HCT116 (cell line): ENCODE measurements at regions not wholly inside any gene's neighbourhood (a gene's known extent, or its start where the extent isn't known, plus 50 kb on each side); places are given as distances from the start of the nearest gene placed in this dataset.

Experiments used
- ATAC-seq: fragments of 200-7000 bp; cut with Tn5 transposase; 2 replicates; pipeline ENCODE4 v1.9.1; 2020; ENCODE audit warnings: mild to moderate bottlenecking, moderate library complexity
- BruUV-seq: library from RNA; stranded (reverse); fragments of 400-500 nt; replicated peaks from 2 replicates; lab custom pipeline; 2021; lab: Mats Ljungman, UMichigan
- CTCF ChIA-PET: fragments of 300-600 bp; sonication (Branson Sonifier 250); formaldehyde crosslinking; loops from one replicate; lab custom pipeline; 2021; ENCODE audit warnings: antibody characterized with exemption; lab: Charles Lee
- POLR2A ChIA-PET: fragments of 300-600, 350-600 bp; sonication (Branson Sonifier 250); formaldehyde crosslinking; loops from one replicate; lab custom pipeline; 2021; ENCODE audit warnings: antibody characterized with exemption; lab: Charles Lee
- RAD21 ChIA-PET, 2 experiments: fragments of 300-600 bp; sonication (Branson Sonifier 250); formaldehyde crosslinking; loops; one replicate each; lab custom pipeline; 2023; ENCODE audit warnings: low total read pairs in 2 of 2; ENCODE audit not compliant: uncharacterized antibody in 2 of 2, unreplicated experiment in 2 of 2, low non-redundant PET in 1 of 2; lab: Charles Lee
- DNase-seq: peaks from one replicate; pipeline ENCODE4 v3.0.0-alpha.2; 2010; ENCODE audit warnings: low read depth, low spot score
- H2AFZ ChIP-seq: fragments of 200-600 bp; shearing (Covaris generic), sonication (generic); 2 replicates; pipeline ENCODE4 v1.6.1; 2017; ENCODE audit warnings: low read depth, mixed run types, mixed read lengths, antibody characterized with exemption, low read length; ENCODE audit not compliant: poor library complexity, severe bottlenecking
- H3K27ac ChIP-seq: 2 replicates; pipeline ENCODE4 v1.5.1; 2012; ENCODE audit warnings: low read depth, low read length
- H3K27me3 ChIP-seq: fragments of 200-600 bp; sonication (generic); 2 replicates; pipeline ENCODE4 v1.6.1; 2016; ENCODE audit warnings: mixed run types, low read length, mixed read lengths; ENCODE audit not compliant: insufficient read depth
- H3K36me3 ChIP-seq, 2 experiments: fragments of 200-500 bp in 1 of 2; fragments of 200-600 bp in 1 of 2; sonication (Bioruptor generic) in 1 of 2; sonication (generic) in 1 of 2; 2 replicates each; pipeline versions ENCODE4 v1.5.1 to v1.6.1; 2014 to 2016; ENCODE audit warnings: low read length in 2 of 2, inconsistent platforms in 1 of 2, mixed read lengths in 1 of 2, mixed run types in 1 of 2; ENCODE audit not compliant: insufficient read depth in 2 of 2, control insufficient read depth in 1 of 2
- H3K4me1 ChIP-seq, 2 experiments: fragments of 200-600 bp in 1 of 2; sonication (generic) in 1 of 2; 2 replicates each; pipeline versions ENCODE4 v1.5.1 to v1.6.1; 2012 to 2017; ENCODE audit warnings: low read length in 2 of 2, inconsistent platforms in 1 of 2, mild to moderate bottlenecking in 1 of 2, mixed read lengths in 1 of 2, mixed run types in 1 of 2, moderate library complexity in 1 of 2; ENCODE audit not compliant: insufficient read depth in 2 of 2, control insufficient read depth in 1 of 2
- H3K4me2 ChIP-seq: fragments of 200-600 bp; sonication (generic); 2 replicates; pipeline ENCODE4 v1.6.1; 2017; ENCODE audit warnings: mixed run types, low read length, mixed read lengths
- H3K4me3 ChIP-seq, 2 experiments: fragments of 200-600 bp in 1 of 2; sonication (generic) in 1 of 2; replicated peaks in 1 of 2; 2 replicates each; pipeline ENCODE4 v1.5.1; 2011 to 2016; ENCODE audit warnings: low read length in 2 of 2, control low read depth in 1 of 2, low read depth in 1 of 2, mild to moderate bottlenecking in 1 of 2, mixed read lengths in 1 of 2, mixed run types in 1 of 2
- H3K79me2 ChIP-seq: fragments of 200-600 bp; sonication (generic); 2 replicates; pipeline ENCODE4 v1.6.1; 2017; ENCODE audit warnings: mild to moderate bottlenecking, mixed run types, low read length, moderate library complexity, mixed read lengths; ENCODE audit not compliant: insufficient read depth
- H3K9ac ChIP-seq: fragments of 200-600 bp; sonication (generic); 2 replicates; pipeline ENCODE4 v1.6.1; 2016; ENCODE audit warnings: low read length, mixed read lengths
- H3K9me2 ChIP-seq: fragments of 200-600 bp; sonication (generic), shearing (Covaris generic); 2 replicates; pipeline ENCODE4 v1.6.1; 2017; ENCODE audit warnings: mixed run types, mild to moderate bottlenecking, moderate library complexity; ENCODE audit not compliant: insufficient read depth
- H3K9me3 ChIP-seq, 2 experiments: fragments of 200-500 bp in 1 of 2; fragments of 200-600 bp in 1 of 2; sonication (Bioruptor generic) in 1 of 2; sonication (generic) in 1 of 2; 2 replicates each; pipeline ENCODE4 v1.6.1; 2014 to 2017; ENCODE audit warnings: low read length in 2 of 2, mixed read lengths in 2 of 2, inconsistent platforms in 1 of 2, low read depth in 1 of 2, mild to moderate bottlenecking in 1 of 2, mixed run types in 1 of 2, moderate library complexity in 1 of 2; ENCODE audit not compliant: control insufficient read depth in 1 of 2, insufficient read depth in 1 of 2
- H4K20me1 ChIP-seq: fragments of 200-600 bp; sonication (generic), shearing (Covaris generic); 2 replicates; pipeline ENCODE4 v1.6.1; 2017; ENCODE audit warnings: mixed run types, mild to moderate bottlenecking, moderate library complexity; ENCODE audit not compliant: insufficient read depth
- CEBPB ChIP-seq: IDR thresholded peaks from 2 replicates; pipeline ENCODE4 v1.6.1; 2012; ENCODE audit warnings: low read depth
- CTCF ChIP-seq, 3 experiments: fragments of 200-600 bp in 1 of 3; sonication (generic) in 1 of 3; IDR thresholded peaks in 2 of 3; conservative IDR thresholded peaks in 1 of 3; 2 replicates each; pipeline ENCODE4 v1.5.1; 2012 to 2017; ENCODE audit warnings: low read depth in 2 of 3, low read length in 2 of 3, antibody characterized with exemption in 1 of 3, borderline replicate concordance in 1 of 3, control low read depth in 1 of 3, mild to moderate bottlenecking in 1 of 3, mixed read lengths in 1 of 3, mixed run types in 1 of 3, moderate library complexity in 1 of 3; ENCODE audit not compliant: insufficient read depth in 1 of 3
- EGR1 ChIP-seq: IDR thresholded peaks from 2 replicates; pipeline ENCODE4 v1.6.1; 2012; ENCODE audit warnings: low read depth
- ELF1 ChIP-seq: IDR thresholded peaks from 2 replicates; pipeline ENCODE4 v1.6.1; 2012; ENCODE audit warnings: low read depth, borderline replicate concordance
- EZH2 ChIP-seq: fragments of 200-600 bp; sonication (generic); IDR thresholded peaks from 2 replicates; pipeline ENCODE4 v1.6.1; 2017; ENCODE audit warnings: antibody characterized with exemption, mixed run types
- MAX ChIP-seq: IDR thresholded peaks from 2 replicates; pipeline ENCODE4 v1.6.1; 2012
- POLR2A ChIP-seq: IDR thresholded peaks from 2 replicates; pipeline ENCODE4 v1.7.0; 2011; ENCODE audit warnings: borderline replicate concordance; ENCODE audit not compliant: insufficient read depth, insufficient read length; ENCODE audit errors: extremely low read depth
- POLR2AphosphoS5 ChIP-seq: IDR thresholded peaks from 2 replicates; pipeline ENCODE4 v1.6.1; 2011; ENCODE audit warnings: mild to moderate bottlenecking, low read depth, low read length, moderate library complexity
- SP1 ChIP-seq: IDR thresholded peaks from 2 replicates; pipeline ENCODE4 v1.6.1; 2012; ENCODE audit warnings: low read depth
- ZBTB33 ChIP-seq: IDR thresholded peaks from 2 replicates; pipeline ENCODE4 v1.6.1; 2011; ENCODE audit warnings: mild to moderate bottlenecking, low read length, moderate library complexity; ENCODE audit not compliant: insufficient replicate concordance; ENCODE audit errors: extremely low read depth
- intact Hi-C: fragments of 100-400 bp; cut with micrococcal nuclease; formaldehyde crosslinking; loops from 2 replicates; pipeline ENCODE4 v1.10.0; 2022

GRCh38 chrX:122246937-122247336 lies 937.1 kb upstream of the GRIA3 start:
- no peak overlapping the region for H3K27ac ChIP-seq
- H3K36me3 ChIP-seq = no peaks in the 10 kb centered on the region
- no peaks in the 10 kb centered on the region for H4K20me1 ChIP-seq
- H3K4me1 ChIP-seq = no peaks in the 10 kb centered on the region
- intact Hi-C loops = no loop called here
- BruUV-seq = no TSS peak
- no peaks in the 10 kb centered on the region for H3K9me2 ChIP-seq
- CTCF ChIA-PET = no interaction called here
- no peak for DNase-seq
- no peak overlapping the region for H3K4me2 ChIP-seq
- no peak for TF ChIP-seq ZBTB33
- TF ChIP-seq SP1 = no peak
- TF ChIP-seq ELF1 = no peak
- TF ChIP-seq CTCF (IDR thresholded peaks at IDR 0.05 in 2 of 3, conservative IDR thresholded peaks at IDR 0.05 in 1 of 3; ENCODE audit: borderline replicate concordance in 1 of 3, insufficient read depth in 1 of 3, low read depth in 2 of 3, low read length in 2 of 3) = no peak
- TF ChIP-seq POLR2A = no peak
- no peak for TF ChIP-seq MAX
- no peak for TF ChIP-seq POLR2AphosphoS5
- no peak for TF ChIP-seq EZH2
- TF ChIP-seq EGR1 = no peak
- TF ChIP-seq CEBPB = no peak
- no peak overlapping the region for H2AFZ ChIP-seq
- no peaks in the 10 kb centered on the region for H3K27me3 ChIP-seq
- H3K9ac ChIP-seq = no peak overlapping the region
- POLR2A ChIA-PET = no interaction called here
- H3K79me2 ChIP-seq = no peaks in the 10 kb centered on the region
- no peak for ATAC-seq
- RAD21 ChIA-PET = no interaction called here
- no peak overlapping the region for H3K4me3 ChIP-seq
- no peaks in the 10 kb centered on the region for H3K9me3 ChIP-seq
